ENCODE measurements at regions not wholly inside any gene's neighbourhood (a gene's known extent, or its start where the extent isn't known, plus 50 kb on each side); places are given as distances from the start of the nearest gene placed in this dataset.

DNA sequence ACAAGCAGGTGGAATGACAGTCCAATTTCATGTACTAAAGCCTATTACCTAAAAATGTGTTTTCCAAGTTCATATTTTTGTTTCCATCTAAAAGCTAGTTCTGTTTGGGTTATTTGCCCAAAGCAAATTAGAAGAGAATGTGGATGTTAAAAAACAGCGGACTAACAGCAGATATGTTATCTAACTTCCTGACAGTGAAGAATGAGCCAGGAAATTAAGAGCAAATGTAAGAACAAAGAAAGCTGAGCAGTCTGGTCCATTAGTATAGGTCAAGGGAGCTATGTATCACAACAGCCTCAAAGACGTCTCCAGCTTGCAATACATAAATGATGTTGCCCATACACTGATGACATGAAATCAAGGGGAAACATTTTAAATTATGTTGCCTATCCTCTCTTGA lies 145.5 kb upstream of the PLD5 start:
- TF ChIP-seq POLR2A (IDR thresholded peaks at IDR 0.05; ENCODE audit: low read depth, low read length) (no peak), POLR2AphosphoS5 (IDR thresholded peaks at IDR 0.05; ENCODE audit: low read depth, low read length) (no peak), TAF1 (IDR thresholded peaks at IDR 0.05; ENCODE audit: borderline replicate concordance, low read depth, low read length) (no peak)
